DND-41 (cell line): ENCODE measurements at regions not wholly inside any gene's neighbourhood (a gene's known extent, or its start where the extent isn't known, plus 50 kb on each side); places are given as distances from the start of the nearest gene placed in this dataset.

Experiments
- ATAC-seq: fragments of 200-7000 bp; cut with Tn5 transposase; 3 replicates; pipeline ENCODE4 v1.9.1; 2021; ENCODE audit warnings: low read depth; ENCODE audit not compliant: insufficient read depth
- DNase-seq: peaks from one replicate; pipeline ENCODE4 v3.0.0-alpha.2; 2020
- H2AFZ ChIP-seq: 2 replicates; pipeline ENCODE4 v1.6.0; 2012; ENCODE audit warnings: low read depth, low read length
- H3K27ac ChIP-seq: 2 replicates; pipeline ENCODE4 v1.5.1; 2012; ENCODE audit warnings: low read length, inconsistent platforms
- H3K27me3 ChIP-seq: fragments of 200-600 bp; sonication (generic); 2 replicates; pipeline ENCODE4 v1.6.0; 2012; ENCODE audit warnings: low read length, mild to moderate bottlenecking, inconsistent platforms; ENCODE audit not compliant: insufficient read depth, poor library complexity
- H3K36me3 ChIP-seq: 2 replicates; pipeline ENCODE4 v1.5.1; 2012; ENCODE audit warnings: low read length, inconsistent platforms; ENCODE audit not compliant: insufficient read depth
- H3K4me1 ChIP-seq: 2 replicates; pipeline ENCODE4 v1.5.1; 2012; ENCODE audit warnings: mild to moderate bottlenecking, low read length; ENCODE audit not compliant: insufficient read depth
- H3K4me2 ChIP-seq: 2 replicates; pipeline ENCODE4 v1.6.0; 2012; ENCODE audit warnings: mild to moderate bottlenecking, moderate library complexity, low read length, inconsistent platforms; ENCODE audit not compliant: insufficient read depth
- H3K4me3 ChIP-seq, 2 experiments: fragments of 200-600 bp in 1 of 2; shearing (Covaris generic) in 1 of 2; 2 replicates each; pipeline ENCODE4 v1.5.1; 2012 to 2016; ENCODE audit warnings: inconsistent platforms in 2 of 2, low read length in 2 of 2, mild to moderate bottlenecking in 2 of 2, low read depth in 1 of 2, moderate library complexity in 1 of 2
- H3K79me2 ChIP-seq: 2 replicates; pipeline ENCODE4 v1.6.0; 2012; ENCODE audit warnings: low read length, inconsistent platforms; ENCODE audit not compliant: insufficient read depth
- H3K9ac ChIP-seq: 2 replicates; pipeline ENCODE4 v1.6.0; 2012; ENCODE audit warnings: low read depth, mild to moderate bottlenecking, inconsistent platforms, low read length, moderate library complexity
- H3K9me3 ChIP-seq: 2 replicates; pipeline ENCODE4 v1.5.1; 2012; ENCODE audit warnings: low read length, moderate library complexity, mild to moderate bottlenecking, inconsistent platforms; ENCODE audit not compliant: insufficient read depth, severe bottlenecking
- H4K20me1 ChIP-seq: 2 replicates; pipeline ENCODE4 v1.6.0; 2012; ENCODE audit warnings: low read length; ENCODE audit not compliant: insufficient read depth
- CTCF ChIP-seq: IDR thresholded peaks from 2 replicates; pipeline ENCODE4 v1.5.1; 2012; ENCODE audit warnings: borderline replicate concordance, low read length, moderate library complexity, mild to moderate bottlenecking; ENCODE audit not compliant: poor library complexity, severe bottlenecking; ENCODE audit errors: extremely low read depth
- EZH2 ChIP-seq: IDR thresholded peaks from 3 replicates; pipeline ENCODE4 v1.6.1; 2012; ENCODE audit warnings: borderline replicate concordance, low read depth, mild to moderate bottlenecking, moderate library complexity, low read length, inconsistent platforms; ENCODE audit not compliant: severe bottlenecking

- H3K36me3 ChIP-seq = no peaks in the 10 kb centered on the region
- H3K4me3 ChIP-seq = no peak overlapping the region
- H3K79me2 ChIP-seq = no peaks in the 10 kb centered on the region
- H3K4me1 ChIP-seq = no peaks in the 10 kb centered on the region
- H3K9me3 ChIP-seq = no peaks in the 10 kb centered on the region
- no peak overlapping the region for H2AFZ ChIP-seq
- H3K4me2 ChIP-seq = no peak overlapping the region
- H3K27ac ChIP-seq = no peak overlapping the region
- no peak overlapping the region for H3K9ac ChIP-seq
- no peaks in the 10 kb centered on the region for H4K20me1 ChIP-seq
- DNase-seq = no peak
- ATAC-seq = no peak
- TF ChIP-seq CTCF (no peak), EZH2 (no peak)
- peaks cover 2% of the 10 kb centered on the region for H3K27me3 ChIP-seq
Observed at GRCh38 chr9:88750832-88751360, 215.9 kb downstream of the NXNL2 start.

- Histone ChIP-seq H3K4me2 (no peak overlapping the region), H3K27me3 (peaks cover 2% of the 10 kb centered on the region), H4K20me1 (no peaks in the 10 kb centered on the region), H3K9me3 (no peaks in the 10 kb centered on the region), H2AFZ (no peak overlapping the region), H3K27ac (no peak overlapping the region), H3K79me2 (no peaks in the 10 kb centered on the region), H3K36me3 (no peaks in the 10 kb centered on the region), H3K4me3 (no peak overlapping the region), H3K9ac (no peak overlapping the region), H3K4me1 (no peaks in the 10 kb centered on the region)
- ATAC-seq (no peak), DNase-seq (no peak)
- no peak for TF ChIP-seq CTCF
- TF ChIP-seq EZH2 = no peak
Observed at GRCh38 chr9:88751781-88752180, 216.8 kb downstream of the NXNL2 start.

- H4K20me1 ChIP-seq = no peaks in the 10 kb centered on the region
- H3K79me2 ChIP-seq = no peaks in the 10 kb centered on the region
- no peak for ATAC-seq
- no peaks in the 10 kb centered on the region for H3K9me3 ChIP-seq
- no peak for DNase-seq
- H2AFZ ChIP-seq = no peak overlapping the region
- H3K4me1 ChIP-seq = no peaks in the 10 kb centered on the region
- TF ChIP-seq EZH2 (no peak), CTCF (no peak)
- no peaks in the 10 kb centered on the region for H3K27me3 ChIP-seq
- H3K36me3 ChIP-seq = no peaks in the 10 kb centered on the region
- no peak overlapping the region for H3K27ac ChIP-seq
- no peak overlapping the region for H3K9ac ChIP-seq
- H3K4me3 ChIP-seq = no peak overlapping the region
- no peak overlapping the region for H3K4me2 ChIP-seq
Observed at GRCh38 chr9:88753691-88754367, 218.9 kb downstream of the NXNL2 start.
